Calu3 (cell line): ENCODE measurements at regions not wholly inside any gene's neighbourhood (a gene's known extent, or its start where the extent isn't known, plus 50 kb on each side); places are given as distances from the start of the nearest gene placed in this dataset.
"Not testable (repeated sequence)": the region's sequence is repeated elsewhere in the genome, so short reads cannot be mapped to it uniquely, and the experiment has no call there.

Experiments
- BruUV-seq: library from RNA; stranded (reverse); fragments of 400-500 nt; replicated peaks from 2 replicates; lab custom pipeline; 2021; lab: Mats Ljungman, UMichigan
- CTCF ChIA-PET: fragments of 300-600 bp; sonication (Branson Sonifier 250); formaldehyde crosslinking; loops from one replicate; lab custom pipeline; 2022; ENCODE audit warnings: antibody characterized with exemption; lab: Charles Lee
- DNase-seq: peaks from one replicate; pipeline ENCODE4 v3.0.0; 2022
- H3K27ac Mint-ChIP-seq: one replicate; pipeline ENCODE4 v1.8.0; 2022; ENCODE audit warnings: mixed read lengths; ENCODE audit not compliant: unreplicated experiment
- H3K27me3 Mint-ChIP-seq: one replicate; pipeline ENCODE4 v1.8.0; 2022; ENCODE audit warnings: mixed read lengths; ENCODE audit not compliant: unreplicated experiment
- H3K36me3 Mint-ChIP-seq: one replicate; pipeline ENCODE4 v1.8.0; 2022; ENCODE audit warnings: mild to moderate bottlenecking, moderate library complexity, mixed read lengths; ENCODE audit not compliant: insufficient read depth, unreplicated experiment
- H3K4me1 Mint-ChIP-seq: one replicate; pipeline ENCODE4 v1.8.0; 2022; ENCODE audit warnings: mild to moderate bottlenecking, low read depth, mixed read lengths; ENCODE audit not compliant: unreplicated experiment
- H3K4me3 Mint-ChIP-seq: one replicate; pipeline ENCODE4 v1.8.0; 2022; ENCODE audit warnings: mild to moderate bottlenecking, low read depth, moderate library complexity, mixed read lengths; ENCODE audit not compliant: unreplicated experiment
- H3K9me3 Mint-ChIP-seq: one replicate; pipeline ENCODE4 v1.8.0; 2022; ENCODE audit warnings: low read depth, mixed read lengths; ENCODE audit not compliant: unreplicated experiment
- intact Hi-C: fragments of 100-400 bp; cut with micrococcal nuclease; formaldehyde crosslinking; loops from one replicate; pipeline ENCODE4 v1.10.0; 2022; ENCODE audit not compliant: unreplicated experiment
- TF ChIP-seq, protein P1 (sequence below): fragments of 200-600 bp; IDR thresholded peaks from one replicate; pipeline ENCODE4 v1.8.0; 2022; ENCODE audit warnings: antibody characterized with exemption; ENCODE audit not compliant: unreplicated experiment

DNA sequence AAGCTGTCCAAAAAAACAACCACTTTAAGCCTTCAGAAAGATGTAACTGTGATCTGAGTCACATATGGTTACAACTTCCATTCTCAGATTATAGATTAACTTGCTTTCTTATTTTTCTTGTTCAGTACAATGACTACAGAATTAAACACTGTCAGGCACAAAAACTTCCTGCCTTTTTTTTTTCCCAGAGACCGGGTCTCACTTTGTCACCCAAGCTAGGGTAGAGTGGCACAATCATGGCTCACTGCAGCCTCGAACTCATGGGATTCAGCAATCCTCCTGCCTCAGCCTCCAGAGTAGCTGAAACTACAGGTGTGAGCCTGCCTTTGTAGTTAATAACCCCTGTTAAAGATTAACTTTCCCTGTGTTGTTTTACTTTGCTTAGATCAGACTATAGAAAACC is 163.2 kb downstream of the AVL9 start:
- H3K27me3 Mint-ChIP-seq, result no peaks in the 10 kb centered on the region
- peaks cover 70% of the 10 kb centered on the region for H3K4me1 Mint-ChIP-seq
- peak overlapping the region; percentile 47 for H3K4me3 Mint-ChIP-seq
- intact Hi-C loops, result loop anchor here (1.0 to 2.0 kb wide), 3 partner anchors 12 to 168 kb away; partner anchors contain the start of gene LSM5
- CTCF ChIA-PET, result interaction anchor here (0.9 to 1.1 kb wide), 4 partner anchors 8 to 19 kb away, joined by 3 to 6 read pairs (median 4); no protein-coding TSS in a partner anchor
- peak; percentile 50 for DNase-seq
- H3K9me3 Mint-ChIP-seq, result no peaks in the 10 kb centered on the region
- TF ChIP-seq, protein P1, sequence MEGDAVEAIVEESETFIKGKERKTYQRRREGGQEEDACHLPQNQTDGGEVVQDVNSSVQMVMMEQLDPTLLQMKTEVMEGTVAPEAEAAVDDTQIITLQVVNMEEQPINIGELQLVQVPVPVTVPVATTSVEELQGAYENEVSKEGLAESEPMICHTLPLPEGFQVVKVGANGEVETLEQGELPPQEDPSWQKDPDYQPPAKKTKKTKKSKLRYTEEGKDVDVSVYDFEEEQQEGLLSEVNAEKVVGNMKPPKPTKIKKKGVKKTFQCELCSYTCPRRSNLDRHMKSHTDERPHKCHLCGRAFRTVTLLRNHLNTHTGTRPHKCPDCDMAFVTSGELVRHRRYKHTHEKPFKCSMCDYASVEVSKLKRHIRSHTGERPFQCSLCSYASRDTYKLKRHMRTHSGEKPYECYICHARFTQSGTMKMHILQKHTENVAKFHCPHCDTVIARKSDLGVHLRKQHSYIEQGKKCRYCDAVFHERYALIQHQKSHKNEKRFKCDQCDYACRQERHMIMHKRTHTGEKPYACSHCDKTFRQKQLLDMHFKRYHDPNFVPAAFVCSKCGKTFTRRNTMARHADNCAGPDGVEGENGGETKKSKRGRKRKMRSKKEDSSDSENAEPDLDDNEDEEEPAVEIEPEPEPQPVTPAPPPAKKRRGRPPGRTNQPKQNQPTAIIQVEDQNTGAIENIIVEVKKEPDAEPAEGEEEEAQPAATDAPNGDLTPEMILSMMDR, result no peak
- peaks cover 11% of the 10 kb centered on the region for H3K36me3 Mint-ChIP-seq
- BruUV-seq, result TSS peak; percentile 99
- peak overlapping the region; percentile 94 for H3K27ac Mint-ChIP-seq

DNA sequence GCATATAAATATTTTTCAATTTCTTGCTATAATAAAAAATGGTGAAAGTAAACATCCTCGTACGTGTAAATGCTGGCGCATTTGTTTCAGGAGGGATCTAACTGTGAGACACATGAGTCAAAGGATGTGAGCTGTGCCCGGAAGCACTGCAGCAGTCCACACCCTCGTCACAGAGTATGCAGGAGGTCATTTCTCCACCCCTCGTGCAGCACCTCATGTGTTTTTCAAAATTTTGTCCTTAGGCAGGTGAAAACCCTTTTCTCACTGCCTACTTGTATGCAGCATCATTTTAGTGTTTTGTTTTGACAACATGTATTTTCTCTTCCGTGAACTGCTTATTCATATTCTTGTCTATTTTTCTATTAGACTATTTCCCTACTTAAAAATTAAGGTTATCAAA is 162.7 kb downstream of the AVL9 start:
- BruUV-seq, result no TSS peak
- intact Hi-C loops, result loop anchor here (1.0 to 2.0 kb wide), 3 partner anchors 12 to 167 kb away; partner anchors contain the start of gene LSM5
- CTCF ChIA-PET, result interaction anchor here (0.9 to 1.1 kb wide), 4 partner anchors 9 to 19 kb away, joined by 3 to 6 read pairs (median 4); no protein-coding TSS in a partner anchor
- TF ChIP-seq, protein P1, result no peak
- Mint-ChIP-seq H3K27ac (peak overlapping the region; percentile 94), H3K36me3 (peaks cover 11% of the 10 kb centered on the region), H3K27me3 (no peaks in the 10 kb centered on the region), H3K4me3 (peak overlapping the region; percentile 47), H3K9me3 (no peaks in the 10 kb centered on the region), H3K4me1 (peaks cover 65% of the 10 kb centered on the region)
- DNase-seq, result peak; percentile 78

DNA sequence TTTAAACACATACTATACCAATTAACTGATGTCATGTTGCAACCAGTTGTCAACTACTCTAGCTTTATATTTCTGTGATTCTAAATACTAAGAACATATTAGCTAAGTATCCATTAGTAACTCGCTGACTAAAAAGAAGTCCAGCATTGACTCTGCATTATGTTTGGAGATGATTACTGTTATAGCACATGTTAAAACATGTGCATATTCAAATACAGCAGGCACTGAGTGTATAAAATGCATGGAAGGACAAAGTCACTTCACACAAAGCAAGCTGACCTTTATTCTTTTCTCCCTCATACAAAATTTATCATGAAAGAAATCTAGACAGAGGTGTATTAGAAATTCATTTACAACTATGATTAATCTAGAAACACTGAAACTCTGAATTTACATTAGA is 159.3 kb downstream of the AVL9 start:
- CTCF ChIA-PET, result interaction anchor here (0.5 kb wide), 1 partner anchor 68 kb away, joined by 4 read pairs; no protein-coding TSS in a partner anchor
- intact Hi-C loops, DNase-seq, H3K27me3 Mint-ChIP-seq, H3K27ac Mint-ChIP-seq, H3K9me3 Mint-ChIP-seq, H3K4me3 Mint-ChIP-seq, BruUV-seq: not testable (repeated sequence)
- Mint-ChIP-seq H3K4me1 (peaks cover 40% of the 10 kb centered on the region), H3K36me3 (peaks cover 11% of the 10 kb centered on the region)

DNA sequence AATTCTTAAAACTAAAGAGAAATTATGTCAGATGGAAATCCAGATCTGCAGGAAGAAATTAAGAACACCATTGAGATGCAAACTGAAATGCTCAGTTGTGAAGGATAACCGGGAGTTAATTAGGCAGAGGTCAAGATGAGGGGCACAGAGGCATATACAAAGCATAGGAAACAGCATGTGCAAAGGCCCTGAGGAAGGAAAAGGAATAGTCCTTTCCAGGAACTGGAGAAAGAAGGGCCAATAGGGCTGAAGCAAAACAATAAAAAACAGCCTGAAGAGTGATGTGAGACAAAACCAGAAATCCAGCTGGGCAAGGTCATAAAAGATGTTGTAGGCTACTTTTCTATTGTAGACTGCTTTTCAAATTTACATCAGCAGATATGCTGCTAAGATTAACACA is 155.1 kb downstream of the AVL9 start:
- H3K4me3 Mint-ChIP-seq, H3K27me3 Mint-ChIP-seq, DNase-seq, intact Hi-C loops, H3K27ac Mint-ChIP-seq, H3K36me3 Mint-ChIP-seq, H3K9me3 Mint-ChIP-seq, BruUV-seq, H3K4me1 Mint-ChIP-seq: not testable (repeated sequence)
- CTCF ChIA-PET, result interaction anchor here (0.6 kb wide), 1 partner anchor 11 kb away, joined by 3 read pairs; no protein-coding TSS in a partner anchor

DNA sequence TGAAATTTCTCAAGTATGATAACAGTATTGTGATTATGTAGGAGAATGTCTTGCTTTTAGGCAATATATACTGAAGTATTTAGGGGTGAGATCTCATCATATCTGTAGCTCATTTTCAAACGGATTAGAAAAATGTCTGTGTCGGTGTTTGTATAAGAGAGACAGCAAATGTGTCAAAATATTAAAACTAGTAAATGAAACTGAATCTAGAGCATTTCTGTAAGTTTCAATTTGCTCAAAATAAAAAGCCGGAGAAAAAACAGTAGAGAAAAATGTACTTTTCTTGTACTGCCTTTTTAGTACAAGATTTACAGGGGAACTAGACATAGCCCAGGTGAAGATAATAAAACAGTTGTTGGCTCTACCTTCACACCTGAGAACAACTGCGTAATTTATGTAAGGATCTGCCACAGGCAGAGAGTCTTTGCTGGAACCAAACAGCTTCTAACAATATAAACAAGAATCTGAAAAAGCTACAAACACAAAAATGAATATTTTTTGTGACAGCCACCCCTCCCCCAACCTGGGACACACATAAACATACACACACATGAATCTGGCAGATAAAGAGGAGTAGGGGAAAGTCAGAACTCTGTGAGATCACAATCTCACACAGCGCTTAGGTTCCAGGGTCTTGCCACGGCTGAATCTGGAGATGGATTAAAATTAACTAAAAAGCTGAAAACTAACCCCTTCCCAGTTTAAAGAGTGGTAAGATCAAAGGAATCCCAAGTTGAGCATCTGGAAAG is 153.3 kb downstream of the AVL9 start:
- H3K36me3 Mint-ChIP-seq, result peaks cover under 1% of the 10 kb centered on the region
- DNase-seq, result no peak
- intact Hi-C loops, result no loop called here
- TF ChIP-seq, protein P1, result no peak
- H3K4me3 Mint-ChIP-seq, result no peak overlapping the region
- H3K27me3 Mint-ChIP-seq, result no peaks in the 10 kb centered on the region
- no TSS peak for BruUV-seq
- peaks cover 14% of the 10 kb centered on the region for H3K4me1 Mint-ChIP-seq
- no peaks in the 10 kb centered on the region for H3K9me3 Mint-ChIP-seq
- no peak overlapping the region for H3K27ac Mint-ChIP-seq
- CTCF ChIA-PET, result interaction anchor here (0.7 kb wide), 1 partner anchor 11 kb away, joined by 3 read pairs; no protein-coding TSS in a partner anchor

DNA sequence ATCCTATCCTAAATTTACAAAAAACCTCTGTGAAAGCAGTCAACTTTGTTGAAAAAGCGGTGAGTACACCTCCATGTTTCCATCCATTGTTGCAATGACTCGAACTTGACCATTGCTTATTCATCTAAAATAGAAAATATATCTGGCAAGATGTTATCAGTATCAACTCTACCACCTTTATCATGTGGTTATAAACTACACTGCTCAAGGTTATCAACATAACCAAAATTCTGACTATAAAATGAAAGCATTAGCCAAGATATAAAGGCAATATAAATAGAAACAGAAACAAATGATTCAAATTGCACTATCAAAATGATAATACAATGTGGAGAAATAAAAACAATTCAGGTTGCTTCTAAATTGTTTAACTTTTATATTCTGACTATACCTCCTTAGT is 150.0 kb downstream of the AVL9 start:
- CTCF ChIA-PET, H3K27me3 Mint-ChIP-seq, H3K4me3 Mint-ChIP-seq, intact Hi-C loops, BruUV-seq, H3K36me3 Mint-ChIP-seq, H3K4me1 Mint-ChIP-seq, H3K27ac Mint-ChIP-seq, DNase-seq, H3K9me3 Mint-ChIP-seq: not testable (repeated sequence)
